A549 (cell line): ENCODE measurements at regions not wholly inside any gene's neighbourhood (a gene's known extent, or its start where the extent isn't known, plus 50 kb on each side); places are given as distances from the start of the nearest gene placed in this dataset.

ENCODE experiments used
- ATAC-seq, 2 experiments: fragments of 200-7000 bp in 1 of 2; fragments of >200 bp in 1 of 2; cut with Nextera tagmentation in 1 of 2; cut with Tn5 transposase in 1 of 2; 3 replicates each; pipeline versions ENCODE4 v1.8.0 to v1.9.1; 2018 to 2020; ENCODE audit warnings: mild to moderate bottlenecking in 1 of 2, moderate library complexity in 1 of 2
- CTCF ChIA-PET: fragments of 300-600 bp; sonication (Branson Sonifier 250); formaldehyde crosslinking; extraction: SDS; loops from one replicate; lab custom pipeline; 2021; ENCODE audit warnings: antibody characterized with exemption, inconsistent platforms; lab: Yijun Ruan, JAX
- POLR2A ChIA-PET: fragments of 350-600 bp; formaldehyde crosslinking; extraction: SDS; loops from one replicate; lab custom pipeline; 2021; ENCODE audit warnings: antibody characterized with exemption, inconsistent platforms; lab: Yijun Ruan, JAX
- DNase-seq, 2 experiments: peaks; one replicate each; pipeline versions ENCODE4 v3.0.0 to v3.0.0-alpha.2; 2011 to 2016; ENCODE audit warnings: low read depth in 1 of 2, low spot score in 1 of 2
- FAIRE-seq: peaks from 2 replicates; lab custom pipeline; 2011; peaks lifted over from hg19 to GRCh38; lab: Jason Lieb, UNC
- H3K27ac ChIP-seq, 2 experiments: fragments of >200 bp; sonication (Bioruptor Twin); formaldehyde crosslinking; 3 replicates each; pipeline ENCODE4 v1.5.1; 2016 to 2017
- H3K4me1 ChIP-seq: fragments of >200 bp; sonication (Bioruptor Twin); formaldehyde crosslinking; 3 replicates; pipeline ENCODE4 v1.6.1; 2016
- H3K4me2 ChIP-seq: fragments of >200 bp; sonication (Bioruptor Twin); formaldehyde crosslinking; 3 replicates; pipeline ENCODE4 v1.6.1; 2016
- H3K4me3 ChIP-seq: fragments of >200 bp; sonication (Bioruptor Twin); formaldehyde crosslinking; 3 replicates; pipeline ENCODE4 v1.5.1; 2016
- H3K9me3 ChIP-seq: fragments of >200 bp; sonication (Bioruptor Twin); formaldehyde crosslinking; 3 replicates; pipeline ENCODE4 v1.6.1; 2016
- BHLHE40 ChIP-seq: IDR thresholded peaks from 2 replicates; pipeline ENCODE4 v1.6.1; 2012; ENCODE audit warnings: low read depth, low read length, inconsistent platforms
- CBX2 ChIP-seq: fragments of 200-600 bp; sonication (generic); IDR thresholded peaks from 2 replicates; pipeline ENCODE4 v1.6.1; 2016; ENCODE audit warnings: low read depth, mild to moderate bottlenecking, borderline replicate concordance
- CEBPB ChIP-seq, 2 experiments: fragments of >200 bp in 1 of 2; sonication (Bioruptor Twin) in 1 of 2; formaldehyde crosslinking in 1 of 2; IDR thresholded peaks; 2 replicates each; pipeline ENCODE4 v1.6.1; 2012 to 2016
- FOXS1 ChIP-seq: fragments of 250-450 bp; sonication (Bioruptor Pico); IDR thresholded peaks from 2 replicates; pipeline ENCODE4 v1.5.0; 2020; ENCODE audit warnings: mild to moderate bottlenecking, moderate library complexity
- GATA3 ChIP-seq: IDR thresholded peaks from 2 replicates; pipeline ENCODE4 v1.6.1; 2012; ENCODE audit warnings: borderline replicate concordance
- HOXB5 ChIP-seq: fragments of 250-450 bp; sonication (Bioruptor Pico); IDR thresholded peaks from 2 replicates; pipeline ENCODE4 v1.5.0; 2020; ENCODE audit warnings: mild to moderate bottlenecking, moderate library complexity
- JUN ChIP-seq, 2 experiments: fragments of >200 bp; sonication (Bioruptor Twin); formaldehyde crosslinking; IDR thresholded peaks; 2 replicates in 1 of 2; 3 replicates in 1 of 2; pipeline ENCODE4 v1.6.1; 2016 to 2017
- JUNB ChIP-seq: fragments of >200 bp; sonication (Bioruptor Twin); formaldehyde crosslinking; IDR thresholded peaks from 2 replicates; pipeline ENCODE4 v1.6.1; 2016
- KDM1A ChIP-seq: fragments of 200-600 bp; sonication (generic); IDR thresholded peaks from 2 replicates; pipeline ENCODE4 v1.6.1; 2016; ENCODE audit warnings: low read depth, mild to moderate bottlenecking
- KDM5A ChIP-seq: fragments of 200-600 bp; sonication (generic); IDR thresholded peaks from 2 replicates; pipeline ENCODE4 v1.6.1; 2016; ENCODE audit warnings: antibody characterized with exemption, mild to moderate bottlenecking
- MAZ ChIP-seq: fragments of 150-350 bp; IDR thresholded peaks from 2 replicates; pipeline ENCODE4 v1.6.1; 2014; ENCODE audit warnings: antibody characterized with exemption, low read depth, low read length, borderline replicate concordance
- MYC ChIP-seq: IDR thresholded peaks from 2 replicates; pipeline ENCODE4 v1.6.1; 2012; ENCODE audit warnings: mild to moderate bottlenecking, inconsistent platforms, low read length, improper control_type of control experiment, borderline replicate concordance
- POLR2A ChIP-seq: IDR thresholded peaks from 2 replicates; pipeline ENCODE4 v1.6.1; 2012; ENCODE audit warnings: mild to moderate bottlenecking, low read length
- RARB ChIP-seq: fragments of 250-450 bp; sonication (Bioruptor Pico); IDR thresholded peaks from 2 replicates; pipeline ENCODE4 v1.8.0; 2021; ENCODE audit warnings: mild to moderate bottlenecking, moderate library complexity
- SMC3 ChIP-seq: fragments of >200 bp; sonication (Bioruptor Twin); formaldehyde crosslinking; IDR thresholded peaks from 3 replicates; pipeline ENCODE4 v1.6.1; 2018; ENCODE audit warnings: inconsistent platforms
- SREBF2 ChIP-seq: fragments of 450-650 bp; IDR thresholded peaks from 2 replicates; pipeline ENCODE4 v1.6.1; 2014; ENCODE audit warnings: mild to moderate bottlenecking, moderate library complexity
- TFCP2L1 ChIP-seq: fragments of 250-450 bp; sonication (Bioruptor Pico); IDR thresholded peaks from 2 replicates; pipeline ENCODE4 v1.5.0; 2021; ENCODE audit warnings: mild to moderate bottlenecking
- ZSCAN20 ChIP-seq: fragments of 250-450 bp; sonication (Bioruptor Pico); IDR thresholded peaks from 2 replicates; pipeline ENCODE4 v1.8.0; 2022; ENCODE audit warnings: mild to moderate bottlenecking, moderate library complexity
- WGBS: methylation state at CpG from one replicate; pipeline ENCODE4 v1.1.6; 2017; ENCODE audit errors: missing lambda C conversion rate; 5-methylcytosine and 5-hydroxymethylcytosine counted together
- TF ChIP-seq, protein P1 (sequence below): IDR thresholded peaks from 2 replicates; pipeline ENCODE4 v1.6.1; 2012; ENCODE audit warnings: low read depth, borderline replicate concordance
- TF ChIP-seq, protein P2 (sequence below): fragments of >200 bp; sonication (Bioruptor Twin); formaldehyde crosslinking; IDR thresholded peaks from 3 replicates; pipeline ENCODE4 v1.5.1; 2016
- TF ChIP-seq, protein P3 (sequence below): fragments of 250-450 bp; sonication (Bioruptor Pico); IDR thresholded peaks from 2 replicates; pipeline ENCODE4 v1.5.0; 2021; ENCODE audit warnings: mild to moderate bottlenecking, moderate library complexity, borderline replicate concordance
- TF ChIP-seq, protein P4 (sequence below): fragments of 450-650 bp; IDR thresholded peaks from 2 replicates; pipeline ENCODE4 v1.6.1; 2014; ENCODE audit warnings: antibody characterized with exemption

DNA sequence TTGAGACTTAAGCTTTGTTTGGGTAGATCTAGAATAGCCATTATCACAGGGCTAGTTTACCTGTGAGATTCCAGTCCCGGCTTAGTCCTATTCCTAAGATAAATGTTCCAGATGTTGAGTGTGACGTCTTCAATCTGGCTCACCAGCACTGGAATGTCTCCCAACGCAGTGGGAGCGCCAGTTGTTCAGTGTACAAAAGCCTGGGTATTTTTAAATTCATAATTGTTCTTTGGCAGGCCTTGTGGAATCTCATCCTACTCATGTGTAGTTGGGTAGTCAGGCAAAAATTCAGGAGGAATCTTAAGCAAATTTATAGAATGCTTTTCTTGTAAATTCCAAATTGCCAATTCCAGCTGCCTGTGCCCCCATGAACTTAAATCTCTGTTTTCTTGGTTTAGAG, 272.6 kb upstream of the KCNN2 start:
- Histone ChIP-seq H3K9me3 (peaks cover 4% of the 10 kb centered on the region; the same call in 1 of the 3 replicates), H3K4me2 (no peak overlapping the region), H3K4me3 (no peak overlapping the region), H3K27ac (no peak overlapping the region), H3K4me1 (no peaks in the 10 kb centered on the region)
- TF ChIP-seq SMC3 = no peak
- TF ChIP-seq, protein P1, sequence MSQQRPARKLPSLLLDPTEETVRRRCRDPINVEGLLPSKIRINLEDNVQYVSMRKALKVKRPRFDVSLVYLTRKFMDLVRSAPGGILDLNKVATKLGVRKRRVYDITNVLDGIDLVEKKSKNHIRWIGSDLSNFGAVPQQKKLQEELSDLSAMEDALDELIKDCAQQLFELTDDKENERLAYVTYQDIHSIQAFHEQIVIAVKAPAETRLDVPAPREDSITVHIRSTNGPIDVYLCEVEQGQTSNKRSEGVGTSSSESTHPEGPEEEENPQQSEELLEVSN = no peak
- no peak for TF ChIP-seq FOXS1 (CRISPR knock-in tag)
- TF ChIP-seq ZSCAN20 (CRISPR knock-in tag) = no peak
- no peak for TF ChIP-seq MYC
- TF ChIP-seq JUN (IDR thresholded peaks at IDR 0.05) = no peak
- TF ChIP-seq CBX2 = no peak
- TF ChIP-seq CEBPB (IDR thresholded peaks at IDR 0.05) = no peak
- FAIRE-seq (no peak), ATAC-seq (no peak), DNase-seq (no peak)
- ChIA-PET POLR2A (no interaction called here), CTCF (no interaction called here)
- 10% methylated on average over 4 of the region's 4 CpGs for WGBS

DNA sequence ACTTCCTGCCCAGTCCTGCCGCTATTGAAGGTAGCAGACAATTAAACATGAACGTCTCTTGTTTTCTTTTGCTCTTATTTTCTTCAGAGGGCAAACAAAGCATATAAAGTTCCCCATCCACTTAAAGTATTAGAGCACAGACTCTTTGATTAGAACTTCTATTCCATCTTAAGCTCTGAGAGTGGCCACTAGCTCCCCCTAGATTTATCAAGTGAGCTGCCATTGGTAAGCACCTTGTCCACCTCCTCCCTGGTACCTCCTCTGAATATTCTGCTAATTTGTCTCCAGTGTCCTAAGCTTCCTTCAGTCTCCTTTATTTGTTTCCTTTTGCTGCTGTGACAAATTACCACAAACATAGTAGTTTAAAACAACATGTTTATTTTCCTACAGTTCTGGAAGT, 264.3 kb upstream of the KCNN2 start:
- TF ChIP-seq RARB (CRISPR knock-in tag) (no peak), JUNB (no peak)
- no peak overlapping the region for H3K27ac ChIP-seq
- DNase-seq (no peak), FAIRE-seq (no peak), ATAC-seq (no peak)
- POLR2A ChIA-PET = no interaction called here
- CTCF ChIA-PET = no interaction called here
- no peaks in the 10 kb centered on the region for H3K9me3 ChIP-seq
- no peak overlapping the region for H3K4me3 ChIP-seq
- no peak overlapping the region for H3K4me2 ChIP-seq
- 13% methylated on average over 2 of the region's 2 CpGs for WGBS
- no peaks in the 10 kb centered on the region for H3K4me1 ChIP-seq

DNA sequence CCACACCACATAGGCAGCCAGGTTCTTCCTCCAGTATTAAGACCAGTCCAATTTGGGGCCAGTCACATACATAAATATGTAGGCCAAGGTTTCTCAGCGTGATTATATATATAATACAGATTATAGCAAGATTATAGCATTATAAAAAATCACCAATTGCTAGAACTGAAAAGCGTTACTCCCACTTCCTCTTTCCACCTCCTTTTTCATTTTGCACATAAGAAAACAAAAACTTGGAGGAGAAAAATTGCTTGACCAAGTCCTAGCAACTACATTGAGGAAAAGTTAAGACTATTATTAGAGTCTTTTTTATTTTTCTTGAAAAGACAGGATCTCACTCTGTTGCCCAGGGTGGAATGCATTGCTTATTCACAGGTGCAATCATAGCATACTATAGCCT, 262.7 kb upstream of the KCNN2 start:
- no peak overlapping the region for H3K27ac ChIP-seq
- ChIA-PET CTCF (interaction anchor here (0.8 kb wide), 1 partner anchor 921 kb away, joined by 3 read pairs; no protein-coding TSS in a partner anchor), POLR2A (no interaction called here)
- DNase-seq (no peak), ATAC-seq (no peak), FAIRE-seq (no peak)
- WGBS = 2% methylated on average over 2 of the region's 2 CpGs
- H3K9me3 ChIP-seq = no peaks in the 10 kb centered on the region
- H3K4me3 ChIP-seq = no peak overlapping the region
- H3K4me2 ChIP-seq = no peak overlapping the region
- TF ChIP-seq TFCP2L1 (CRISPR knock-in tag) = no peak
- TF ChIP-seq HOXB5 (CRISPR knock-in tag) = no peak
- TF ChIP-seq MAZ = no peak
- TF ChIP-seq, protein P2, sequence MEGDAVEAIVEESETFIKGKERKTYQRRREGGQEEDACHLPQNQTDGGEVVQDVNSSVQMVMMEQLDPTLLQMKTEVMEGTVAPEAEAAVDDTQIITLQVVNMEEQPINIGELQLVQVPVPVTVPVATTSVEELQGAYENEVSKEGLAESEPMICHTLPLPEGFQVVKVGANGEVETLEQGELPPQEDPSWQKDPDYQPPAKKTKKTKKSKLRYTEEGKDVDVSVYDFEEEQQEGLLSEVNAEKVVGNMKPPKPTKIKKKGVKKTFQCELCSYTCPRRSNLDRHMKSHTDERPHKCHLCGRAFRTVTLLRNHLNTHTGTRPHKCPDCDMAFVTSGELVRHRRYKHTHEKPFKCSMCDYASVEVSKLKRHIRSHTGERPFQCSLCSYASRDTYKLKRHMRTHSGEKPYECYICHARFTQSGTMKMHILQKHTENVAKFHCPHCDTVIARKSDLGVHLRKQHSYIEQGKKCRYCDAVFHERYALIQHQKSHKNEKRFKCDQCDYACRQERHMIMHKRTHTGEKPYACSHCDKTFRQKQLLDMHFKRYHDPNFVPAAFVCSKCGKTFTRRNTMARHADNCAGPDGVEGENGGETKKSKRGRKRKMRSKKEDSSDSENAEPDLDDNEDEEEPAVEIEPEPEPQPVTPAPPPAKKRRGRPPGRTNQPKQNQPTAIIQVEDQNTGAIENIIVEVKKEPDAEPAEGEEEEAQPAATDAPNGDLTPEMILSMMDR = no peak
- no peak for TF ChIP-seq KDM1A
- no peak for TF ChIP-seq POLR2A
- TF ChIP-seq SMC3 = no peak
- no peak for TF ChIP-seq GATA3
- no peak for TF ChIP-seq SREBF2
- TF ChIP-seq, protein P3, sequence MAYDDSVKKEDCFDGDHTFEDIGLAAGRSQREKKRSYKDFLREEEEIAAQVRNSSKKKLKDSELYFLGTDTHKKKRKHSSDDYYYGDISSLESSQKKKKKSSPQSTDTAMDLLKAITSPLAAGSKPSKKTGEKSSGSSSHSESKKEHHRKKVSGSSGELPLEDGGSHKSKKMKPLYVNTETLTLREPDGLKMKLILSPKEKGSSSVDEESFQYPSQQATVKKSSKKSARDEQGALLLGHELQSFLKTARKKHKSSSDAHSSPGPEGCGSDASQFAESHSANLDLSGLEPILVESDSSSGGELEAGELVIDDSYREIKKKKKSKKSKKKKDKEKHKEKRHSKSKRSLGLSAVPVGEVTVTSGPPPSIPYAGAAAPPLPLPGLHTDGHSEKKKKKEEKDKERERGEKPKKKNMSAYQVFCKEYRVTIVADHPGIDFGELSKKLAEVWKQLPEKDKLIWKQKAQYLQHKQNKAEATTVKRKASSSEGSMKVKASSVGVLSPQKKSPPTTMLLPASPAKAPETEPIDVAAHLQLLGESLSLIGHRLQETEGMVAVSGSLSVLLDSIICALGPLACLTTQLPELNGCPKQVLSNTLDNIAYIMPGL (CRISPR knock-in tag) = no peak
- TF ChIP-seq, protein P4, sequence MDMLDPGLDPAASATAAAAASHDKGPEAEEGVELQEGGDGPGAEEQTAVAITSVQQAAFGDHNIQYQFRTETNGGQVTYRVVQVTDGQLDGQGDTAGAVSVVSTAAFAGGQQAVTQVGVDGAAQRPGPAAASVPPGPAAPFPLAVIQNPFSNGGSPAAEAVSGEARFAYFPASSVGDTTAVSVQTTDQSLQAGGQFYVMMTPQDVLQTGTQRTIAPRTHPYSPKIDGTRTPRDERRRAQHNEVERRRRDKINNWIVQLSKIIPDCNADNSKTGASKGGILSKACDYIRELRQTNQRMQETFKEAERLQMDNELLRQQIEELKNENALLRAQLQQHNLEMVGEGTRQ = no peak
- TF ChIP-seq KDM5A = no peak
- TF ChIP-seq BHLHE40 = no peak
- H3K4me1 ChIP-seq = no peaks in the 10 kb centered on the region
